Right lobe of liver (tissue), 4 donors: ENCODE measurements at regions not wholly inside any gene's neighbourhood (a gene's known extent, or its start where the extent isn't known, plus 50 kb on each side); places are given as distances from the start of the nearest gene placed in this dataset.

Experiments used
- POLR2A ChIP-seq: fragments of 450-650 bp; IDR thresholded peaks from one replicate; pipeline ENCODE4 v1.6.1; 2017; ENCODE audit warnings: antibody characterized with exemption, mild to moderate bottlenecking
- TF ChIP-seq, protein P1 (sequence below), 4 donors: fragments of 200-600 bp in 3 of 4; fragments of 450-650 bp in 1 of 4; IDR thresholded peaks; one replicate each; pipeline versions ENCODE4 v1.5.1 to v1.8.0; 2016 to 2022; ENCODE audit warnings: antibody characterized with exemption in 4 of 4, mild to moderate bottlenecking in 2 of 4
- donor health status: DM: no; HTN: no; CAD: no.
- donor health status: DM: no; HTN: no; CAD: no.
- donor health status: DM: no; HTN: yes; CAD: no.

DNA sequence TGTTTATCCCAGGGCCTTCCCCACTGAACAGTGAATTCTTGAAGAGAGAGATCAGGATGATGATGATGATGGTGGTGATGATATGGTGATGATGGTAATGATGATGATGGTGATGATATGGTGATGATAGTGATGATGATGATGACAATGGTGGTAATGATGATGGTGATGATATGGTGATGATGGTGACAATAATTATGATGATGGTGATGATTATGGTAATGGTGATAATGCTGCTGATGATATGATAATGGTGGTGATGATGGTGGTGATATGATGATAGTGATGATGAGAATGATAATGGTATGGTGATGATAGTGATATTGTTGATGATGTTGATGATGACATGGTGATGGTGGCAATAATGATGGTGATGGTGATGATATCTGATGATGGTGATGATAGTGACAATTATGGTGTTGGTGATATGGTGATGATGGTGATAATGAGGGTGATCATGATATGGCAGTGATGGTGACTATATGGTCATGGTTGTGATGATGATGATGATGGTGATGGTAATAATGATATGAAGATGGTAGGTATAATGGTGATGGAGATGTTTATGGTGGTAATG lies 99.9 kb downstream of the HAPSTR1 start:
- TF ChIP-seq POLR2A, result no peak
- TF ChIP-seq, protein P1, sequence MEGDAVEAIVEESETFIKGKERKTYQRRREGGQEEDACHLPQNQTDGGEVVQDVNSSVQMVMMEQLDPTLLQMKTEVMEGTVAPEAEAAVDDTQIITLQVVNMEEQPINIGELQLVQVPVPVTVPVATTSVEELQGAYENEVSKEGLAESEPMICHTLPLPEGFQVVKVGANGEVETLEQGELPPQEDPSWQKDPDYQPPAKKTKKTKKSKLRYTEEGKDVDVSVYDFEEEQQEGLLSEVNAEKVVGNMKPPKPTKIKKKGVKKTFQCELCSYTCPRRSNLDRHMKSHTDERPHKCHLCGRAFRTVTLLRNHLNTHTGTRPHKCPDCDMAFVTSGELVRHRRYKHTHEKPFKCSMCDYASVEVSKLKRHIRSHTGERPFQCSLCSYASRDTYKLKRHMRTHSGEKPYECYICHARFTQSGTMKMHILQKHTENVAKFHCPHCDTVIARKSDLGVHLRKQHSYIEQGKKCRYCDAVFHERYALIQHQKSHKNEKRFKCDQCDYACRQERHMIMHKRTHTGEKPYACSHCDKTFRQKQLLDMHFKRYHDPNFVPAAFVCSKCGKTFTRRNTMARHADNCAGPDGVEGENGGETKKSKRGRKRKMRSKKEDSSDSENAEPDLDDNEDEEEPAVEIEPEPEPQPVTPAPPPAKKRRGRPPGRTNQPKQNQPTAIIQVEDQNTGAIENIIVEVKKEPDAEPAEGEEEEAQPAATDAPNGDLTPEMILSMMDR (IDR thresholded peaks at IDR 0.05), result no peak
